H1 (cell line): ENCODE measurements at regions not wholly inside any gene's neighbourhood (a gene's known extent, or its start where the extent isn't known, plus 50 kb on each side); places are given as distances from the start of the nearest gene placed in this dataset.

Source experiments
- BRCA1 ChIP-seq: IDR thresholded peaks from 2 replicates; pipeline ENCODE4 v1.6.1; 2012; ENCODE audit warnings: low read depth, low read length, improper control_type of control experiment
- JUND ChIP-seq: IDR thresholded peaks from 2 replicates; pipeline ENCODE4 v1.6.1; 2011; ENCODE audit warnings: mild to moderate bottlenecking, improper control_type of control experiment, low read length
- NANOG ChIP-seq: IDR thresholded peaks from 2 replicates; pipeline ENCODE4 v1.6.1; 2011; ENCODE audit warnings: low read length, low read depth, mild to moderate bottlenecking, inconsistent platforms; ENCODE audit not compliant: insufficient read depth, poor library complexity, severe bottlenecking
- POLR2A ChIP-seq, 2 experiments: IDR thresholded peaks; 1 replicate in 1 of 2; 2 replicates in 1 of 2; pipeline ENCODE4 v1.6.1; 2011; ENCODE audit warnings: low read depth in 2 of 2, low read length in 2 of 2, mild to moderate bottlenecking in 2 of 2; ENCODE audit errors: control extremely low read depth in 1 of 2
- SP4 ChIP-seq: IDR thresholded peaks from 2 replicates; pipeline ENCODE4 v1.6.1; 2012; ENCODE audit warnings: low read length, inconsistent platforms
- TF ChIP-seq, protein P1 (sequence below): IDR thresholded peaks from 2 replicates; pipeline ENCODE4 v1.6.1; 2012; ENCODE audit warnings: inconsistent platforms
- TF ChIP-seq, protein P2 (sequence below), 3 experiments: IDR thresholded peaks; 1 replicate in 2 of 3; 2 replicates in 1 of 3; pipeline versions ENCODE4 v1.5.1 to v1.6.1; 2011; ENCODE audit warnings: low read length in 3 of 3, mild to moderate bottlenecking in 3 of 3, inconsistent platforms in 2 of 3, low read depth in 1 of 3, moderate library complexity in 1 of 3; ENCODE audit not compliant: insufficient read depth in 1 of 3; ENCODE audit errors: control extremely low read depth in 1 of 3

GRCh38 chr19:33875071-33875470 is 78.4 kb downstream of the KCTD15 start:
- TF ChIP-seq JUND (no peak), SP4 (no peak), POLR2A (IDR thresholded peaks at IDR 0.05; ENCODE audit: control extremely low read depth in 1 of 2, low read depth in 2 of 2, low read length in 2 of 2) (no peak), NANOG (no peak), BRCA1 (no peak)
- TF ChIP-seq, protein P1, sequence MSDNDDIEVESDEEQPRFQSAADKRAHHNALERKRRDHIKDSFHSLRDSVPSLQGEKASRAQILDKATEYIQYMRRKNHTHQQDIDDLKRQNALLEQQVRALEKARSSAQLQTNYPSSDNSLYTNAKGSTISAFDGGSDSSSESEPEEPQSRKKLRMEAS: no peak
- TF ChIP-seq, protein P2, sequence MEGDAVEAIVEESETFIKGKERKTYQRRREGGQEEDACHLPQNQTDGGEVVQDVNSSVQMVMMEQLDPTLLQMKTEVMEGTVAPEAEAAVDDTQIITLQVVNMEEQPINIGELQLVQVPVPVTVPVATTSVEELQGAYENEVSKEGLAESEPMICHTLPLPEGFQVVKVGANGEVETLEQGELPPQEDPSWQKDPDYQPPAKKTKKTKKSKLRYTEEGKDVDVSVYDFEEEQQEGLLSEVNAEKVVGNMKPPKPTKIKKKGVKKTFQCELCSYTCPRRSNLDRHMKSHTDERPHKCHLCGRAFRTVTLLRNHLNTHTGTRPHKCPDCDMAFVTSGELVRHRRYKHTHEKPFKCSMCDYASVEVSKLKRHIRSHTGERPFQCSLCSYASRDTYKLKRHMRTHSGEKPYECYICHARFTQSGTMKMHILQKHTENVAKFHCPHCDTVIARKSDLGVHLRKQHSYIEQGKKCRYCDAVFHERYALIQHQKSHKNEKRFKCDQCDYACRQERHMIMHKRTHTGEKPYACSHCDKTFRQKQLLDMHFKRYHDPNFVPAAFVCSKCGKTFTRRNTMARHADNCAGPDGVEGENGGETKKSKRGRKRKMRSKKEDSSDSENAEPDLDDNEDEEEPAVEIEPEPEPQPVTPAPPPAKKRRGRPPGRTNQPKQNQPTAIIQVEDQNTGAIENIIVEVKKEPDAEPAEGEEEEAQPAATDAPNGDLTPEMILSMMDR (IDR thresholded peaks at IDR 0.05; ENCODE audit: control extremely low read depth in 1 of 3, insufficient read depth in 1 of 3, low read depth in 1 of 3, low read length in 3 of 3): no peak
